Osteoblast (primary cell): ENCODE measurements at regions not wholly inside any gene's neighbourhood (a gene's known extent, or its start where the extent isn't known, plus 50 kb on each side); places are given as distances from the start of the nearest gene placed in this dataset.

ENCODE experiments used
- DNase-seq: peaks from one replicate; pipeline ENCODE4 v3.0.0; 2011; ENCODE audit warnings: low spot score, mixed read lengths; ENCODE audit not compliant: insufficient read length; ENCODE audit errors: missing footprints
- H2AFZ ChIP-seq: 2 replicates; pipeline ENCODE4 v1.6.0; 2011; ENCODE audit warnings: mild to moderate bottlenecking, low read length
- H3K27ac ChIP-seq: 2 replicates; pipeline ENCODE4 v1.5.1; 2011; ENCODE audit warnings: mild to moderate bottlenecking, low read depth, low read length, moderate library complexity
- H3K27me3 ChIP-seq: 2 replicates; pipeline ENCODE4 v1.6.0; 2012; ENCODE audit warnings: mild to moderate bottlenecking, control low read depth, inconsistent platforms, low read length, moderate library complexity; ENCODE audit not compliant: insufficient read depth
- H3K36me3 ChIP-seq: 2 replicates; pipeline ENCODE4 v1.5.1; 2011; ENCODE audit warnings: mild to moderate bottlenecking, low read length, control low read depth, moderate library complexity; ENCODE audit not compliant: insufficient read depth
- H3K4me1 ChIP-seq: 2 replicates; pipeline ENCODE4 v1.5.1; 2011; ENCODE audit warnings: mild to moderate bottlenecking, low read length, control low read depth, moderate library complexity; ENCODE audit not compliant: insufficient read depth
- H3K4me2 ChIP-seq: 2 replicates; pipeline ENCODE4 v1.6.0; 2011; ENCODE audit warnings: mild to moderate bottlenecking, low read length; ENCODE audit not compliant: insufficient read depth
- H3K4me3 ChIP-seq: fragments of 200-600 bp; sonication (generic); 3 replicates; pipeline ENCODE4 v1.5.1; 2012; ENCODE audit warnings: mild to moderate bottlenecking, low read length, inconsistent platforms; ENCODE audit not compliant: insufficient read depth
- H3K79me2 ChIP-seq: 2 replicates; pipeline ENCODE4 v1.6.0; 2012; ENCODE audit warnings: mild to moderate bottlenecking, low read length, control low read depth, inconsistent platforms; ENCODE audit not compliant: insufficient read depth
- H3K9me3 ChIP-seq: 2 replicates; pipeline ENCODE4 v1.5.1; 2011; ENCODE audit warnings: low read depth, low read length, control low read depth
- H4K20me1 ChIP-seq: 2 replicates; pipeline ENCODE4 v1.6.0; 2012; ENCODE audit warnings: mild to moderate bottlenecking, low read length, control low read depth; ENCODE audit not compliant: insufficient read depth
- CTCF ChIP-seq: IDR thresholded peaks from 2 replicates; pipeline ENCODE4 v1.5.1; 2011; ENCODE audit warnings: mild to moderate bottlenecking, low read depth, low read length, moderate library complexity; ENCODE audit errors: extremely low read depth

GRCh38 chr6:9496837-9497236 is 918.0 kb downstream of the TFAP2A start:
- Histone ChIP-seq H3K79me2 (no peaks in the 10 kb centered on the region), H3K4me3 (no peak overlapping the region), H3K4me2 (no peak overlapping the region), H2AFZ (no peak overlapping the region), H3K27ac (no peak overlapping the region), H4K20me1 (no peaks in the 10 kb centered on the region), H3K36me3 (no peaks in the 10 kb centered on the region), H3K4me1 (no peaks in the 10 kb centered on the region), H3K9me3 (no peaks in the 10 kb centered on the region), H3K27me3 (no peaks in the 10 kb centered on the region)
- no peak for TF ChIP-seq CTCF
- no peak for DNase-seq

GRCh38 chr6:9494864-9495263 is 920.0 kb downstream of the TFAP2A start:
- no peak for DNase-seq
- Histone ChIP-seq H3K9me3 (no peaks in the 10 kb centered on the region), H3K4me1 (no peaks in the 10 kb centered on the region), H2AFZ (no peak overlapping the region), H3K36me3 (no peaks in the 10 kb centered on the region), H3K27ac (no peak overlapping the region), H3K4me3 (no peak overlapping the region), H3K27me3 (no peaks in the 10 kb centered on the region), H3K79me2 (no peaks in the 10 kb centered on the region), H4K20me1 (no peaks in the 10 kb centered on the region), H3K4me2 (no peak overlapping the region)
- no peak for TF ChIP-seq CTCF

- H3K27me3 ChIP-seq, result no peaks in the 10 kb centered on the region
- no peaks in the 10 kb centered on the region for H3K79me2 ChIP-seq
- no peak overlapping the region for H3K4me3 ChIP-seq
- H3K4me1 ChIP-seq, result no peaks in the 10 kb centered on the region
- no peak for DNase-seq
- H3K4me2 ChIP-seq, result no peak overlapping the region
- H3K9me3 ChIP-seq, result no peaks in the 10 kb centered on the region
- H2AFZ ChIP-seq, result no peak overlapping the region
- TF ChIP-seq CTCF, result no peak
- H3K36me3 ChIP-seq, result no peaks in the 10 kb centered on the region
- no peaks in the 10 kb centered on the region for H4K20me1 ChIP-seq
- H3K27ac ChIP-seq, result no peak overlapping the region
These were observed 922.1 kb downstream of the TFAP2A start for GRCh38 chr6:9492790-9493189.

GRCh38 chr6:9487128-9487527 is 927.7 kb downstream of the TFAP2A start:
- no peak for TF ChIP-seq CTCF
- Histone ChIP-seq H4K20me1 (no peaks in the 10 kb centered on the region), H3K4me2 (no peak overlapping the region), H3K4me1 (peaks cover 5% of the 10 kb centered on the region), H3K9me3 (no peaks in the 10 kb centered on the region), H3K36me3 (no peaks in the 10 kb centered on the region), H3K4me3 (no peak overlapping the region), H3K27me3 (no peaks in the 10 kb centered on the region), H2AFZ (no peak overlapping the region), H3K79me2 (no peaks in the 10 kb centered on the region), H3K27ac (no peak overlapping the region)
- no peak for DNase-seq
